GM21737 (cell line): ENCODE measurements at regions not wholly inside any gene's neighbourhood (a gene's known extent, or its start where the extent isn't known, plus 50 kb on each side); places are given as distances from the start of the nearest gene placed in this dataset.

Experiments used
- ATAC-seq: cut with Tn5 transposase; IDR thresholded peaks from one replicate; pipeline ENCODE4 v1.9.1; 2021; ENCODE audit warnings: mild to moderate bottlenecking, moderate library complexity; ENCODE audit not compliant: unreplicated experiment

- no peak for ATAC-seq
Observed at GRCh38 chr21:16775076-16775475, 737.8 kb upstream of the CXADR start.

GRCh38 chr21:16777041-16777720, 735.7 kb upstream of the CXADR start:
- ATAC-seq, result no peak

GRCh38 chr21:16788584-16788983, 724.3 kb upstream of the CXADR start:
- ATAC-seq, result no peak

- ATAC-seq, result no peak
Observed at GRCh38 chr21:16789636-16790035, 723.2 kb upstream of the CXADR start.

GRCh38 chr21:16792101-16792500, 720.7 kb upstream of the CXADR start:
- no peak for ATAC-seq

GRCh38 chr21:16794950-16795349, 717.9 kb upstream of the CXADR start:
- ATAC-seq, result no peak

- ATAC-seq, result no peak
Observed at GRCh38 chr21:16796776-16797175, 716.1 kb upstream of the CXADR start.

- no peak for ATAC-seq
Observed at GRCh38 chr21:16797540-16797939, 715.3 kb upstream of the CXADR start.

GRCh38 chr21:16797966-16798365, 714.9 kb upstream of the CXADR start:
- no peak for ATAC-seq

GRCh38 chr21:16800536-16801275, 712.1 kb upstream of the CXADR start:
- ATAC-seq, result no peak

- ATAC-seq, result no peak
Observed at GRCh38 chr21:16811011-16811410, 701.8 kb upstream of the CXADR start.

- ATAC-seq, result no peak
Observed at GRCh38 chr21:16811970-16812369, 700.9 kb upstream of the CXADR start.

GRCh38 chr21:16815243-16815642, 697.6 kb upstream of the CXADR start:
- ATAC-seq, result no peak

GRCh38 chr21:16821588-16821987, 691.3 kb upstream of the CXADR start:
- ATAC-seq, result no peak

GRCh38 chr21:16829532-16829931, 683.3 kb upstream of the CXADR start:
- no peak for ATAC-seq

GRCh38 chr21:16832791-16833190, 680.1 kb upstream of the CXADR start:
- ATAC-seq, result no peak

- no peak for ATAC-seq
Observed at GRCh38 chr21:16834791-16835190, 678.1 kb upstream of the CXADR start.

- no peak for ATAC-seq
Observed at GRCh38 chr21:16837321-16837720, 675.5 kb upstream of the CXADR start.

- ATAC-seq, result no peak
Observed at GRCh38 chr21:16837721-16838120, 675.1 kb upstream of the CXADR start.

- no peak for ATAC-seq
Observed at GRCh38 chr21:16838331-16838730, 674.5 kb upstream of the CXADR start.

GRCh38 chr21:16840538-16840937, 672.3 kb upstream of the CXADR start:
- ATAC-seq, result no peak

GRCh38 chr21:16841975-16842695, 670.7 kb upstream of the CXADR start:
- ATAC-seq, result no peak
